ENCODE measurements at regions not wholly inside any gene's neighbourhood (a gene's known extent, or its start where the extent isn't known, plus 50 kb on each side); places are given as distances from the start of the nearest gene placed in this dataset.

DNA sequence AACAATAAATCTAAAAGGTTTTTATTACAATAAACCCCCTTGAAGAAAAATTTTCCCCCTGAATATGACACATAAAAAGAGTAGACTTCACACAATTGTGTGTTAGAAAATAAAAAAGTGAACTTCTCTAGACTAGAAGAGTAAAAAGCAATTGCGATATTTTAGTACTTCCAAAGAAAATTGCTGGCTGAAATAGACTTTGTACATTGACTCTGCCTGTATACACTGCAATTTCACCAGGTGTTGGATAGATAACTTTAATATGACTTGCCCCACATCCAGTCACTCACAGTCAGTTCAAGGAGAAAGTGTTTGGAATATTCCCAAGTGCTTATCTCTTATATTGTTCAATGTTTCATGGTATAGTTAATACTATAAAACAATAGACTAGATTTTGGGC lies 1780.1 kb upstream of the PCDH20 start:
- Histone ChIP-seq H2AFZ (ENCODE audit: low read depth, low read length) (no peak overlapping the region), H3K36me3 (ENCODE audit: control insufficient read depth in 2 of 2, extremely low read depth in 1 of 2, insufficient read depth in 2 of 2, low read length in 2 of 2) (no peaks in the 10 kb centered on the region), H3K27ac (ENCODE audit: insufficient read depth, low read depth, low read length) (no peak overlapping the region), H3K4me3 (replicated peaks in 1 of 3; ENCODE audit: insufficient read depth in 1 of 3, low read depth in 1 of 3, low read length in 3 of 3) (no peak overlapping the region), H3K4me2 (ENCODE audit: insufficient read depth, low read length) (no peak overlapping the region), H3K79me2 (ENCODE audit: control insufficient read depth, insufficient read depth, low read length) (no peaks in the 10 kb centered on the region), H3K9ac (replicated peaks; ENCODE audit: extremely low read depth, insufficient read depth, low read length) (no peak overlapping the region), H3K9me1 (replicated peaks; ENCODE audit: control insufficient read depth, extremely low read depth, insufficient read depth, low read length) (no peaks in the 10 kb centered on the region), H3K4me1 (ENCODE audit: control insufficient read depth, extremely low read depth, insufficient read depth, low read length) (no peaks in the 10 kb centered on the region), H3K27me3 (ENCODE audit: control insufficient read depth in 2 of 2, insufficient read depth in 2 of 2, low read length in 2 of 2) (no peaks in the 10 kb centered on the region), H3K9me3 (replicated peaks; ENCODE audit: control insufficient read depth, insufficient read depth, low read length) (no peaks in the 10 kb centered on the region), H4K20me1 (replicated peaks; ENCODE audit: control insufficient read depth, extremely low read depth, insufficient read depth, low read length) (no peaks in the 10 kb centered on the region)
- ChIA-PET POLR2A (no interaction called here), CTCF (no interaction called here)
- intact Hi-C loops (cut with micrococcal nuclease), result no loop called here
- dilution Hi-C loops (cut with MboI; ENCODE audit: extremely low pct_ligation_motif_present, low sequenced_read_pairs), result no loop called here
- FAIRE-seq (no peak), DNase-seq (ENCODE audit: low read depth, low spot score) (no peak)
- no TSS peak for BruUV-seq (replicated peaks)
- TF ChIP-seq EZH2 (IDR thresholded peaks at IDR 0.05; ENCODE audit: borderline replicate concordance, low read depth, low read length, severe bottlenecking) (no peak), POLR2AphosphoS5 (IDR thresholded peaks at IDR 0.05; ENCODE audit: insufficient read depth, low read depth, low read length) (no peak), POLR2A (IDR thresholded peaks at IDR 0.05; ENCODE audit: low read depth, low read length) (no peak), JUN (IDR thresholded peaks at IDR 0.05; ENCODE audit: borderline replicate concordance, insufficient read depth, insufficient read length, low read depth) (no peak), FOS (IDR thresholded peaks at IDR 0.05; ENCODE audit: borderline replicate concordance, insufficient read depth, low read length) (no peak), GATA2 (IDR thresholded peaks at IDR 0.05; ENCODE audit: insufficient read depth, insufficient read length, low read depth, low read length) (no peak), MYC (IDR thresholded peaks at IDR 0.05; ENCODE audit: low read depth, low read length) (no peak), MAX (IDR thresholded peaks at IDR 0.05; ENCODE audit: insufficient read depth, insufficient read length) (no peak)
- TF ChIP-seq, protein P1, sequence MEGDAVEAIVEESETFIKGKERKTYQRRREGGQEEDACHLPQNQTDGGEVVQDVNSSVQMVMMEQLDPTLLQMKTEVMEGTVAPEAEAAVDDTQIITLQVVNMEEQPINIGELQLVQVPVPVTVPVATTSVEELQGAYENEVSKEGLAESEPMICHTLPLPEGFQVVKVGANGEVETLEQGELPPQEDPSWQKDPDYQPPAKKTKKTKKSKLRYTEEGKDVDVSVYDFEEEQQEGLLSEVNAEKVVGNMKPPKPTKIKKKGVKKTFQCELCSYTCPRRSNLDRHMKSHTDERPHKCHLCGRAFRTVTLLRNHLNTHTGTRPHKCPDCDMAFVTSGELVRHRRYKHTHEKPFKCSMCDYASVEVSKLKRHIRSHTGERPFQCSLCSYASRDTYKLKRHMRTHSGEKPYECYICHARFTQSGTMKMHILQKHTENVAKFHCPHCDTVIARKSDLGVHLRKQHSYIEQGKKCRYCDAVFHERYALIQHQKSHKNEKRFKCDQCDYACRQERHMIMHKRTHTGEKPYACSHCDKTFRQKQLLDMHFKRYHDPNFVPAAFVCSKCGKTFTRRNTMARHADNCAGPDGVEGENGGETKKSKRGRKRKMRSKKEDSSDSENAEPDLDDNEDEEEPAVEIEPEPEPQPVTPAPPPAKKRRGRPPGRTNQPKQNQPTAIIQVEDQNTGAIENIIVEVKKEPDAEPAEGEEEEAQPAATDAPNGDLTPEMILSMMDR (IDR thresholded peaks at IDR 0.05; ENCODE audit: extremely low read depth in 1 of 2, insufficient read depth in 1 of 2, low read depth in 1 of 2, low read length in 2 of 2), result no peak

Data from endothelial cell of umbilical vein (primary cell).